ENCODE measurements at regions not wholly inside any gene's neighbourhood (a gene's known extent, or its start where the extent isn't known, plus 50 kb on each side); places are given as distances from the start of the nearest gene placed in this dataset.

GRCh38 chr13:72041165-72041564, 174.2 kb upstream of the DACH1 start:
- intact Hi-C loops (cut with DNase I; ENCODE audit: low total_unique reads), result no loop called here
- Histone ChIP-seq H3K9me3 (no peaks in the 10 kb centered on the region), H3K4me3 (no peak overlapping the region), H3K27me3 (no peaks in the 10 kb centered on the region), H3K4me1 (no peaks in the 10 kb centered on the region), H3K36me3 (no peaks in the 10 kb centered on the region), H3K27ac (no peak overlapping the region)
- DNase-seq (ENCODE audit: low spot score in 2 of 2), result no peak
- TF ChIP-seq POLR2AphosphoS5 (IDR thresholded peaks at IDR 0.05) (no peak), CTCF (IDR thresholded peaks at IDR 0.05) (no peak), POLR2A (IDR thresholded peaks at IDR 0.05) (no peak)

- Histone ChIP-seq H3K4me1 (no peaks in the 10 kb centered on the region), H3K36me3 (no peaks in the 10 kb centered on the region), H3K4me3 (no peak overlapping the region), H3K27ac (no peak overlapping the region), H3K9me3 (no peaks in the 10 kb centered on the region), H3K27me3 (no peaks in the 10 kb centered on the region)
- TF ChIP-seq POLR2AphosphoS5 (IDR thresholded peaks at IDR 0.05) (no peak), POLR2A (IDR thresholded peaks at IDR 0.05) (no peak), CTCF (IDR thresholded peaks at IDR 0.05) (no peak)
- intact Hi-C loops (cut with DNase I; ENCODE audit: low total_unique reads), result no loop called here
- DNase-seq (ENCODE audit: low spot score in 2 of 2), result no peak
These were observed 172.1 kb upstream of the DACH1 start for GRCh38 chr13:72039126-72039525.

GRCh38 chr13:72029981-72030380, 163.0 kb upstream of the DACH1 start:
- intact Hi-C loops (cut with DNase I; ENCODE audit: low total_unique reads), result no loop called here
- TF ChIP-seq CTCF (IDR thresholded peaks at IDR 0.05) (no peak), POLR2AphosphoS5 (IDR thresholded peaks at IDR 0.05) (no peak), POLR2A (IDR thresholded peaks at IDR 0.05) (no peak)
- DNase-seq (ENCODE audit: low spot score in 2 of 2), result no peak

GRCh38 chr13:72025836-72026235, 158.8 kb upstream of the DACH1 start:
- no peak for DNase-seq (ENCODE audit: low spot score in 2 of 2)
- peaks cover 11 to 17% of the 10 kb centered on the region in 2 donors for H3K9me3 ChIP-seq
- TF ChIP-seq POLR2A (IDR thresholded peaks at IDR 0.05) (no peak), CTCF (IDR thresholded peaks at IDR 0.05) (no peak), POLR2AphosphoS5 (IDR thresholded peaks at IDR 0.05) (no peak)
- intact Hi-C loops (cut with DNase I; ENCODE audit: low total_unique reads), result no loop called here
- H3K4me3 ChIP-seq, result no peak overlapping the region
- no peaks in the 10 kb centered on the region for H3K27me3 ChIP-seq
- no peaks in the 10 kb centered on the region for H3K4me1 ChIP-seq
- H3K36me3 ChIP-seq, result no peaks in the 10 kb centered on the region
- no peak overlapping the region for H3K27ac ChIP-seq

More at GRCh38 chr13:72029981-72030380, 163.0 kb upstream of the DACH1 start:
- H3K36me3 ChIP-seq, result no peaks in the 10 kb centered on the region
- peaks cover 11 to 17% of the 10 kb centered on the region in 2 donors for H3K9me3 ChIP-seq
- H3K4me1 ChIP-seq, result no peaks in the 10 kb centered on the region
- no peak overlapping the region for H3K27ac ChIP-seq
- no peak overlapping the region for H3K4me3 ChIP-seq
- H3K27me3 ChIP-seq, result no peaks in the 10 kb centered on the region

- DNase-seq (ENCODE audit: low spot score in 2 of 2), result no peak
- no peaks in the 10 kb centered on the region for H3K4me1 ChIP-seq
- no peaks in the 10 kb centered on the region for H3K36me3 ChIP-seq
- H3K9me3 ChIP-seq, result no peaks in the 10 kb centered on the region
- TF ChIP-seq POLR2AphosphoS5 (IDR thresholded peaks at IDR 0.05) (no peak), POLR2A (IDR thresholded peaks at IDR 0.05) (no peak)
- no peak overlapping the region for H3K4me3 ChIP-seq
- intact Hi-C loops (cut with DNase I; ENCODE audit: low total_unique reads), result no loop called here
- no peak overlapping the region for H3K27ac ChIP-seq
- no peaks in the 10 kb centered on the region for H3K27me3 ChIP-seq
These were observed 156.9 kb upstream of the DACH1 start for GRCh38 chr13:72023895-72024294.

- Histone ChIP-seq H3K4me3 (no peak overlapping the region), H3K27me3 (no peaks in the 10 kb centered on the region), H3K27ac (no peak overlapping the region), H3K9me3 (peaks cover 0 to 5% of the 10 kb centered on the region in 2 donors), H3K36me3 (no peaks in the 10 kb centered on the region), H3K4me1 (no peaks in the 10 kb centered on the region)
- DNase-seq (ENCODE audit: low spot score in 2 of 2), result no peak
- intact Hi-C loops (cut with DNase I; ENCODE audit: low total_unique reads), result no loop called here
- TF ChIP-seq POLR2AphosphoS5 (IDR thresholded peaks at IDR 0.05) (no peak), POLR2A (IDR thresholded peaks at IDR 0.05) (no peak), CTCF (IDR thresholded peaks at IDR 0.05) (no peak)
These were observed 138.5 kb upstream of the DACH1 start for GRCh38 chr13:72005455-72005854.
